ENCODE measurements at regions not wholly inside any gene's neighbourhood (a gene's known extent, or its start where the extent isn't known, plus 50 kb on each side); places are given as distances from the start of the nearest gene placed in this dataset.
"Not testable (repeated sequence)": the region's sequence is repeated elsewhere in the genome, so short reads cannot be mapped to it uniquely, and the experiment has no call there.

DNA sequence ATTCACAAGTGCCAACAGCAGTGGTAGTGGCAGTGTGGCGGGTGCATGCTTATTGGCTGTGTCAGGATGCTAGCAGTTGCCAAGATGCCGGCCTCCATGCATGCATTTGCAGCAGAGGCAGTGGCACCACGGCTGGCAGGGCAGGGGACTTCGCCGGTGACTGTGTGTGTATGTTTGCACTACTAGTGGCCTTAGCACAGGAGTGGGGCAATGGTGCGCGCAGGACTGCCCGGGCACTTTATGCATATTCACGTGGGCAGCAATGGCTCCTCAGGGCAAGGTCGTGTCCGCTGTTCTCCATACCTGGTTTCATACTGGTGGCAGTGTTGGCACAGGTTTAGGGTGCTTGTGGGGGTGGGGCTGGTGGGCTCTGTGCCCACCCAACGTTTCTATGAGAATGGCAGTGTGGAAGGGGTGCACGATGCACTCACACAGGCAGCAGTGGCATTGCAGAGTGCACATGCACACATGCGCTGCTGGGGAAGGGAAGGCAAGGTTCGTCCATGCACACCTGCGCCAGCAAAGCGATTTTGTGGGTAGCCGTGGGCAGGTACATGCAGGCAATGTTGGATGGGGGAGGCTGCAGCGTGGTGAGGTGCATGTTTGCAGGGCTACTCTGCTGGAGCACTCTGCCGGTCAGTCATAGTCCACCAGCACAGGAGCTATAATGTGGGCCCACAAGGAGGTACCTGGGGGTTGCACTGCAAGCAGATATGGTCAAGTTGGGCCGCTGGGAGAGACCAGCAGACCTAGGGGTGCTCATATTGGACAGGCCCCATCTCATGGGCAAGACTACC is 338.9 kb upstream of the TECRL start:
- no peak for DNase-seq (ENCODE audit: low read depth)
- no peak overlapping the region for H3K4me3 ChIP-seq (ENCODE audit: low read length)
- no peak for TF ChIP-seq CTCF (conservative IDR thresholded peaks at IDR 0.05; ENCODE audit: low read length)

DNA sequence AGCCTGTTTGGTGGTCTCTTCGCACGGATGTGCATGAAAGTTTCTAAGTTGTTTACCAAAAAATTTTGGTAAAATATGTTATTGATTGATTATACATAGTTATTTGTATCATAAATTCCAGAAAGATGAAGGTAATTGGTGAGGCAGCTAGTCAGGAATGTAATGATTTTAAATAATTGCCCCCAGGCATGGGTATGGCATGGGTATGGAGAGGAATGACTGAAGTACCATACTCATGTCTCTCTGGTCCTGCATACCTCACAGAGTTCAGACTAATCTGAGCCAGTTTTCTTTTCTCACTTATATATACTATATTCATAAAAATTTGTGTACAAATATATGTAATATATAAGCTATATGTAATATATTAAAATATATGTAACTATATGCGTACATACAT is 329.0 kb upstream of the TECRL start:
- H3K4me3 ChIP-seq (ENCODE audit: low read length): no peak overlapping the region
- TF ChIP-seq CTCF (conservative IDR thresholded peaks at IDR 0.05; ENCODE audit: low read length): no peak
- DNase-seq (ENCODE audit: low read depth): no peak

DNA sequence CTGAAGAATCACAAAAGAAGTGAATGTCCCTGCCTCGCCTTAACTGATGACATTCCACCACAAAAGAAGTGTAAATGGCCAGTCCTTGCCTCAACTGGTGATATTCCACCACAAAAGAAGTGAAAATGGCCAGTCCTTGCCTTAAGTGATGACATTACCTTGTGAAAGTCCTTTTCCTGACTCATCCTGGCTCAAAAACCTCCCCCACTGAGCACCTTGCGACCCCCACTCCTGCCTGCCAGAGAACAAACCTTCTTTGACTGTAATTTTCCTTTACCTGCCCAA is 328.5 kb upstream of the TECRL start:
- not testable (repeated sequence) for DNase-seq (ENCODE audit: low read depth); H3K4me3 ChIP-seq (ENCODE audit: low read length)

- no peak for TF ChIP-seq CTCF (conservative IDR thresholded peaks at IDR 0.05; ENCODE audit: low read length)
- DNase-seq (ENCODE audit: low read depth): no peak
- H3K4me3 ChIP-seq (ENCODE audit: low read length): no peak overlapping the region
These were observed 328.0 kb upstream of the TECRL start for GRCh38 chr4:64737026-64737853.

DNA sequence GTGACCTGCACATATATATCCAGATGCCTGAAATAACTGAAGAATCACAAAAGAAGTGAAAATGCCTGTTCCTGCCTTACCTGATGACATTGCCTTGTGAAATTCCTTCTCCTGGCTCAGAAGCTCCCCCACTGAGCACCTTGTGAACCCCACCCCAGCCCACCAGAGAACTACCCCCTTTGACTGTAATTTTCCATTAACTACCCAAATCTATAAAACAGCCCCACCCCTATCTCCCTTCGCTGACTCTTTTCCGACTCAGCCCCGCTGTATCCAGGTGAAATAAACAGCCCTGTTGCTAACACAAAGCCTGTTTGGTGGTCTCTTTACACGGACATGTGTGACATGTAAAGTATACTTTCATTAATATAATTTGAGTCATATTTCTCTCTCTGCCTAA is 320.3 kb upstream of the TECRL start:
- DNase-seq (ENCODE audit: low read depth): no peak
- no peak for TF ChIP-seq CTCF (conservative IDR thresholded peaks at IDR 0.05; ENCODE audit: low read length)
- H3K4me3 ChIP-seq (ENCODE audit: low read length): no peak overlapping the region

DNA sequence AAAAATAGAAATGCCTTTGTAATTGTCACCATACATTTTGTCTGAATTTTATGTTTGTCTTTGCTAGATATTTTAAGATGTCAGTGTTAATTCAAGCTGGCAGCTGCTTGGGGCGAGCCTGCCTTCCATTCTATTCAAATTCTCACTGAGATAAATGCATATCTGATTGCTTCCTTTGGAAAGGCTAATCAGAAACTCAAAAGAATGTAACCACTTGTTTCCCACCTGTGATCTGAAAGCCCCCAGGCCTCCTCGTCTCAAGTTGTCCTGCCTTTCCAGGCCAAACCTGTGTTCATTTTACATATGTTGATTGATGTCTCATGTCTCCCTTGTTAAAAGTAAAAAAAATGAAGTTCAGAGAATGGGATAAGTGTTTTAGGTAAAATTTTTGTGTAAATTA is 318.7 kb upstream of the TECRL start:
- TF ChIP-seq CTCF (conservative IDR thresholded peaks at IDR 0.05; ENCODE audit: low read length): no peak
- DNase-seq (ENCODE audit: low read depth): no peak
- H3K4me3 ChIP-seq (ENCODE audit: low read length): no peak overlapping the region

- H3K4me3 ChIP-seq (ENCODE audit: low read length); DNase-seq (ENCODE audit: low read depth): not testable (repeated sequence)
These were observed 318.1 kb upstream of the TECRL start for GRCh38 chr4:64727391-64727790.

- no peak for TF ChIP-seq CTCF (conservative IDR thresholded peaks at IDR 0.05; ENCODE audit: low read length)
- no peak for DNase-seq (ENCODE audit: low read depth)
- no peak overlapping the region for H3K4me3 ChIP-seq (ENCODE audit: low read length)
These were observed 315.4 kb upstream of the TECRL start for GRCh38 chr4:64724689-64725088.

Measured in AG10803 (cell line).